Mesothelial cell of epicardium (in vitro differentiated cells): ENCODE measurements at regions not wholly inside any gene's neighbourhood (a gene's known extent, or its start where the extent isn't known, plus 50 kb on each side); places are given as distances from the start of the nearest gene placed in this dataset.

Experiments
- DNase-seq, 2 experiments: peaks; one replicate each; pipeline ENCODE4 v3.0.0; 2021; ENCODE audit warnings: low spot score in 2 of 2; ENCODE audit not compliant: unreplicated experiment in 2 of 2
- H3K27ac Mint-ChIP-seq: 2 replicates; pipeline ENCODE4 v1.8.0; 2021; ENCODE audit warnings: mixed read lengths
- H3K27me3 Mint-ChIP-seq: 2 replicates; pipeline ENCODE4 v1.8.0; 2021; ENCODE audit warnings: low read depth, mixed read lengths
- H3K36me3 Mint-ChIP-seq: 2 replicates; pipeline ENCODE4 v1.8.0; 2021; ENCODE audit warnings: mixed read lengths
- H3K4me1 Mint-ChIP-seq: 2 replicates; pipeline ENCODE4 v1.8.0; 2021; ENCODE audit warnings: mixed read lengths
- H3K4me3 Mint-ChIP-seq: 2 replicates; pipeline ENCODE4 v1.8.0; 2021; ENCODE audit warnings: mild to moderate bottlenecking, moderate library complexity, mixed read lengths
- H3K9me3 Mint-ChIP-seq: 2 replicates; pipeline ENCODE4 v1.8.0; 2021; ENCODE audit warnings: mixed read lengths
- TF ChIP-seq, protein P1 (sequence below): fragments of 200-600 bp; sonication (generic); IDR thresholded peaks from one replicate; pipeline ENCODE4 v1.5.0; 2021; ENCODE audit warnings: antibody characterized with exemption; ENCODE audit not compliant: unreplicated experiment

GRCh38 chr4:151530783-151531182, 121.8 kb downstream of the FHIP1A start:
- no peaks in the 10 kb centered on the region for H3K36me3 Mint-ChIP-seq

DNA sequence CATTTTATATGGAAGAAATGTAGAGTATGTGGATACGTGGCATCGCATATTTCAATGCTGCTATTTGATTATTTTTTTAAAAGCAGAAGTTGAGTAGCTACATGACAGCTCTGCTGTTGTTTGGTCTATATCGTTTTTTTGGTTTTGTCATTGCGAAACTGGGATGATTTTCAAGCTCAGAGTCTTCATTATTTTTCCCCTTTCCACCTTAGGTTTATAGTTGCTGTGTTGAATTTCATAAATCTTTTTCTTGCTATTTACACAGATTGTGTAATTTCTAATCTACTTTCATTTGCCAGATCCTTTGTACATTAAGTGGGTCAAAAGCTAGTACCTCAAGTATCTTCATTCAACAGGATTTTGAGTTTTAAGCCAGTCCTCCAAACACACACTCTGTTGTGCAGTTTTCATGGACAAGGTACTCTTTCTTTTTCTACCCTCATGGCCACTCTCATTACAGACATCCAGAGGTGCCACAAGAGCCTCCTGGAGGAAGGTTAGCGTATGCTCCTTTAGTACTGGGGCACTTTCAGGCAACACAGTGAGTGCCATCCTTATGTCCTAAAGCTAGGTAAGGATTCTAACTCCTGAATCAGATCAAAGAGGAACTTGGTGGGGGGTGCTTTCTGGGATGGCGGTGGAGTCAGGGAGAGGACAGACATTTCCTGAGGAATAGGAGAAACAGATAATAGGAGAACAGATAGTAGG, 123.2 kb downstream of the FHIP1A start:
- no peaks in the 10 kb centered on the region for H3K36me3 Mint-ChIP-seq
- TF ChIP-seq, protein P1, sequence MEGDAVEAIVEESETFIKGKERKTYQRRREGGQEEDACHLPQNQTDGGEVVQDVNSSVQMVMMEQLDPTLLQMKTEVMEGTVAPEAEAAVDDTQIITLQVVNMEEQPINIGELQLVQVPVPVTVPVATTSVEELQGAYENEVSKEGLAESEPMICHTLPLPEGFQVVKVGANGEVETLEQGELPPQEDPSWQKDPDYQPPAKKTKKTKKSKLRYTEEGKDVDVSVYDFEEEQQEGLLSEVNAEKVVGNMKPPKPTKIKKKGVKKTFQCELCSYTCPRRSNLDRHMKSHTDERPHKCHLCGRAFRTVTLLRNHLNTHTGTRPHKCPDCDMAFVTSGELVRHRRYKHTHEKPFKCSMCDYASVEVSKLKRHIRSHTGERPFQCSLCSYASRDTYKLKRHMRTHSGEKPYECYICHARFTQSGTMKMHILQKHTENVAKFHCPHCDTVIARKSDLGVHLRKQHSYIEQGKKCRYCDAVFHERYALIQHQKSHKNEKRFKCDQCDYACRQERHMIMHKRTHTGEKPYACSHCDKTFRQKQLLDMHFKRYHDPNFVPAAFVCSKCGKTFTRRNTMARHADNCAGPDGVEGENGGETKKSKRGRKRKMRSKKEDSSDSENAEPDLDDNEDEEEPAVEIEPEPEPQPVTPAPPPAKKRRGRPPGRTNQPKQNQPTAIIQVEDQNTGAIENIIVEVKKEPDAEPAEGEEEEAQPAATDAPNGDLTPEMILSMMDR: no peak
- no peaks in the 10 kb centered on the region for H3K27me3 Mint-ChIP-seq
- no peak overlapping the region for H3K4me3 Mint-ChIP-seq
- peaks cover 2% of the 10 kb centered on the region for H3K4me1 Mint-ChIP-seq
- H3K27ac Mint-ChIP-seq: no peak overlapping the region
- peaks cover 5% of the 10 kb centered on the region for H3K9me3 Mint-ChIP-seq
- DNase-seq: no peak

More at GRCh38 chr4:151530783-151531182, 121.8 kb downstream of the FHIP1A start:
- H3K4me3 Mint-ChIP-seq: no peak overlapping the region
- TF ChIP-seq, protein P1: no peak
- no peak for DNase-seq
- H3K27ac Mint-ChIP-seq: no peak overlapping the region
- H3K27me3 Mint-ChIP-seq: no peaks in the 10 kb centered on the region
- H3K9me3 Mint-ChIP-seq: no peaks in the 10 kb centered on the region
- H3K4me1 Mint-ChIP-seq: peaks cover 2% of the 10 kb centered on the region

GRCh38 chr4:151534195-151534594, 125.2 kb downstream of the FHIP1A start:
- peaks cover 5% of the 10 kb centered on the region for H3K9me3 Mint-ChIP-seq
- TF ChIP-seq, protein P1: no peak
- no peak overlapping the region for H3K4me3 Mint-ChIP-seq
- no peaks in the 10 kb centered on the region for H3K27me3 Mint-ChIP-seq
- no peak for DNase-seq
- no peaks in the 10 kb centered on the region for H3K36me3 Mint-ChIP-seq
- H3K27ac Mint-ChIP-seq: no peak overlapping the region
- H3K4me1 Mint-ChIP-seq: peaks cover 11% of the 10 kb centered on the region

DNA sequence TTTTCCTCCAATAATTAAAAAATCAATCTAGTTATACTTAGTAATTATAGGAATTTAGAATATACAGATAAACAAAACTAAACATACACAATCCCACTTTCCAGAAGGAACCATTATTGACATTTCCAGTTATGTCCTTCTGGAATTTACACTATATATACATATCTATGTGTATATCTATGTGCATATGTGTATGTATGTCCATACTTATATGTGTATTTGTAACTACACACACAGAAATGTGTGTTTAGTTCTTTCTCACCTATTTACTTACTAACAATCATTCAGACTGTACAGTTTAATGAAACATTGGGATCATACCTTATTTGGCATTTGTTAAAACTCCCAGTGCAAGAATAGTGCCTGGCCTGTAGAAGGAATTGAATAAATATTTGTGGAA, 126.4 kb downstream of the FHIP1A start:
- no peaks in the 10 kb centered on the region for H3K27me3 Mint-ChIP-seq
- TF ChIP-seq, protein P1: no peak
- peaks cover 19% of the 10 kb centered on the region for H3K4me1 Mint-ChIP-seq
- no peak overlapping the region for H3K4me3 Mint-ChIP-seq
- no peak for DNase-seq
- H3K27ac Mint-ChIP-seq: no peak overlapping the region
- peaks cover 5% of the 10 kb centered on the region for H3K9me3 Mint-ChIP-seq
- H3K36me3 Mint-ChIP-seq: no peaks in the 10 kb centered on the region

DNA sequence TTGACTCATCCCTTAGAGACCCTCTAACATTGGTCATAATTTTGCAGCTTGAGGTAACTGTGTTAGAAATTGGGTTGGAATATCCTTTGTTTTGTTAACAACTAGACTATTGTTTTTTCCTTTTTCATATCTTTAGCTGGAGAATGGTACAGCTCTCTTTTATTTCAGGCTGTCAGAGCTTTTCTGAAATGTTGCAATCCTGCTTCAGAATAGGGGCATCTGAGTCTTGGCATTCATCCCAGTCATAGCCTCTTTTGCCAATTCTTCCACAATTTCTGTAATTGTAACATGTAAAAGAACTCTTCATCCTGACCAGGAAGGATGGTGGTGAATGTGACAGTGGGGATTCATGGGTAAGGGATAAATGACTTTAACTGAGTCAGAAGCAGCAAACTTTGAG, 128.7 kb downstream of the FHIP1A start:
- Mint-ChIP-seq H3K36me3 (no peaks in the 10 kb centered on the region), H3K27me3 (no peaks in the 10 kb centered on the region), H3K4me3 (no peak overlapping the region), H3K9me3 (peaks cover 5% of the 10 kb centered on the region), H3K27ac (peak overlapping the region; percentile 58), H3K4me1 (peaks cover 39% of the 10 kb centered on the region)
- TF ChIP-seq, protein P1: no peak
- no peak for DNase-seq

DNA sequence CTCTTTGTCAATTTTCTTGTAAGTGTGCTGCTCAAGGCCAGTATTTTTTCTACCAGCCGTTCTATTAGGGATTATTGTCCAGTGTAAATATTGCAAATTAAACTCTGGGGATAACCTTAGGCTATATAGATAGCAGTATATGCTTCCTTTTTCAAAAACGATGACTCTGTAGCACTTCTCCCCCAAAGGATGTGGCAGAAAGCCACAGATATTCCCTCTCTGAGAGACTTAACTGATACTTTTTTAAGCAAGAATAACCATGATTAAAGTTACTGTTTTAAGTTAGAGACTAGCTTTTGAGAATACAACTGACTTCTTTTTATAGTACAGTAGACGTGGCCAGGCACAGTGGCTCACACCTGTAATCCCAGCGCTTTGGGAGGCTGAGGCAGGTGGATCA, 130.0 kb downstream of the FHIP1A start:
- H3K27me3 Mint-ChIP-seq: no peaks in the 10 kb centered on the region
- H3K9me3 Mint-ChIP-seq: peaks cover 5% of the 10 kb centered on the region
- peaks cover 42% of the 10 kb centered on the region for H3K4me1 Mint-ChIP-seq

More for the DNA sequence above, 130.0 kb downstream of the FHIP1A start:
- H3K4me3 Mint-ChIP-seq: no peak overlapping the region
- TF ChIP-seq, protein P1: no peak
- peak overlapping the region; percentile 39 for H3K27ac Mint-ChIP-seq
- no peak for DNase-seq
- H3K36me3 Mint-ChIP-seq: no peaks in the 10 kb centered on the region
